Heart left ventricle (tissue), 16 donors: ENCODE measurements at regions not wholly inside any gene's neighbourhood (a gene's known extent, or its start where the extent isn't known, plus 50 kb on each side); places are given as distances from the start of the nearest gene placed in this dataset.

Experiments
- ATAC-seq, 4 donors: fragments of 200-7000 bp; cut with Tn5 transposase; one replicate each; pipeline ENCODE4 v1.9.1; 2020 to 2022; ENCODE audit warnings: moderate library complexity in 4 of 4, mild to moderate bottlenecking in 3 of 4, moderate number of reproducible peaks in 1 of 4
- DNase-seq, 5 donors: peaks; one replicate each; pipeline ENCODE4 v3.0.0-alpha.2; 2020
- H3K27ac ChIP-seq, 12 donors: fragments of 200-600 bp; sonication (generic) in 4 of 12; one replicate each; pipeline versions ENCODE4 v1.5.0 to v1.8.0; 2016 to 2022; ENCODE audit warnings: mild to moderate bottlenecking in 2 of 12
- H3K27me3 ChIP-seq, 9 donors: fragments of 200-600 bp; sonication (generic) in 2 of 9; one replicate each; pipeline versions ENCODE4 v1.5.1 to v1.8.0; 2016 to 2022; ENCODE audit warnings: mild to moderate bottlenecking in 3 of 9
- H3K36me3 ChIP-seq, 9 donors: fragments of 200-600 bp; sonication (generic) in 2 of 9; one replicate each; pipeline versions ENCODE4 v1.5.0 to v1.8.0; 2018 to 2022; ENCODE audit warnings: mild to moderate bottlenecking in 2 of 9
- H3K4me1 ChIP-seq, 12 donors: fragments of 200-600 bp; sonication (generic) in 4 of 12; one replicate each; pipeline versions ENCODE4 v1.5.0 to v1.8.0; 2016 to 2022; ENCODE audit warnings: mild to moderate bottlenecking in 3 of 12
- H3K4me3 ChIP-seq, 12 donors: fragments of 200-600 bp; sonication (generic) in 4 of 12; one replicate each; pipeline versions ENCODE4 v1.5.0 to v1.8.0; 2017 to 2022; ENCODE audit warnings: mild to moderate bottlenecking in 9 of 12, moderate library complexity in 4 of 12
- H3K9me3 ChIP-seq, 12 donors: fragments of 200-600 bp; sonication (generic) in 4 of 12; one replicate each; pipeline versions ENCODE4 v1.5.0 to v1.8.0; 2016 to 2022; ENCODE audit warnings: mild to moderate bottlenecking in 1 of 12
- POLR2A ChIP-seq, 2 donors: fragments of 450-650 bp; IDR thresholded peaks; one replicate each; pipeline ENCODE4 v1.6.1; 2017; ENCODE audit warnings: antibody characterized with exemption in 2 of 2, mild to moderate bottlenecking in 2 of 2, moderate library complexity in 2 of 2
- WGBS, 4 donors: extraction: QIAGEN DNeasy Blood & Tissue Kit in 2 of 4; methylation state at CpG; one replicate each; pipeline versions ENCODE4 v1.1.5 to v1.1.7; 2013 to 2018; 5-methylcytosine and 5-hydroxymethylcytosine counted together
- intact Hi-C, 10 donors: fragments of 100-400 bp; cut with DNase I; formaldehyde crosslinking; loops; one replicate each; pipeline versions ENCODE4 v1.11.1 to v1.14.2; 2022
- TF ChIP-seq, protein P1 (sequence below), 12 donors: fragments of 200-600 bp; sonication (generic) in 4 of 12; IDR thresholded peaks; one replicate each; pipeline versions ENCODE4 v1.5.0 to v1.8.0; 2018 to 2022; ENCODE audit warnings: antibody characterized with exemption in 12 of 12, mild to moderate bottlenecking in 5 of 12
- donor health status: ischemic (EF 13 %, LVEDD 7.1; RV severe dilation, severe dysfunction).
- donor health status: healthy with polysubstance abuse.
- donor health status: DM: no; HTN: yes; CAD: no.
- donor health status: DM: no; HTN: no; CAD: no.
- donor health status: ischemic (EF 25% LVEDD 6.9; RV normal size, moderate dysfunction).
- donor health status: ischemic (EF 25% LVEDD 5.7; RV mildly dilated, moderate dysfunction).
- donor health status: healthy.
- donor health status: DM: yes; HTN: yes; CAD: no.
- donor health status: ischemic (EF 35%, LVEDD 5.7; RV mildly dilated, moderate dysfunction).
- donor health status: nonischemic (EF 11% LVEDD 7.7; RV severe dilation, severe dysfunction).
- donor health status: DM: yes; HTN: yes; CAD: no.
- donor health status: PGD.
- donor health status: ischemic (EF 29% LVEDD 5.4; RV normal size, mild dysfunction).
- donor health status: nonischemic (EF 23%, LVEDD 6.1; RV moderate dilation, normal function).

DNA sequence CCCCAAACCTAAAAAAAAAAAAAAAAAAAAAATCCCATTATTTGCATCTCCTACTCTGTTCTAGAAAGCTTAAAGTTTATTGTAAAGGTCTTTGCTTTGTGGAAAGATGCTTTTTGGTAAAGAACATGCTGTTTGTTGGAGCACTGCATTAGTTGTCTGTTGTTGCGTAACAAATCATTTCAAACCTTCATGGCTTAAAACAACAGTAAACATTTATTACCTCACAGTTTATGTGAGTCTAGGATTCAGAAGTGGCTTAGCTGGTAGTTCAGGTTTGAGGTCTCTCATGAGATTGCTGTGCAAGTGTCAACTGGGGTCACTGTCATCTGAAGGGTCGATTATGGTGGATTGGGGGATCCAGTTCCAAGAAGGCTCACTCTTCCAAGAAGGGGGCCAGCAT is 155.2 kb upstream of the ZFP64 start:
- peaks cover 0 to 3% (median 0%) of the 10 kb centered on the region in 12 donors for H3K4me1 ChIP-seq
- no peak overlapping the region for H3K4me3 ChIP-seq
- no peaks in the 10 kb centered on the region for H3K27me3 ChIP-seq
- no peaks in the 10 kb centered on the region for H3K9me3 ChIP-seq
- intact Hi-C loops = no loop called here
- DNase-seq (no peak), ATAC-seq (no peak)
- no peak overlapping the region for H3K27ac ChIP-seq
- WGBS, 4 donors = 89 to 92% (median 90%) methylated on average over 2 of the region's 2 CpGs
- no peaks in the 10 kb centered on the region for H3K36me3 ChIP-seq
- TF ChIP-seq, protein P1, sequence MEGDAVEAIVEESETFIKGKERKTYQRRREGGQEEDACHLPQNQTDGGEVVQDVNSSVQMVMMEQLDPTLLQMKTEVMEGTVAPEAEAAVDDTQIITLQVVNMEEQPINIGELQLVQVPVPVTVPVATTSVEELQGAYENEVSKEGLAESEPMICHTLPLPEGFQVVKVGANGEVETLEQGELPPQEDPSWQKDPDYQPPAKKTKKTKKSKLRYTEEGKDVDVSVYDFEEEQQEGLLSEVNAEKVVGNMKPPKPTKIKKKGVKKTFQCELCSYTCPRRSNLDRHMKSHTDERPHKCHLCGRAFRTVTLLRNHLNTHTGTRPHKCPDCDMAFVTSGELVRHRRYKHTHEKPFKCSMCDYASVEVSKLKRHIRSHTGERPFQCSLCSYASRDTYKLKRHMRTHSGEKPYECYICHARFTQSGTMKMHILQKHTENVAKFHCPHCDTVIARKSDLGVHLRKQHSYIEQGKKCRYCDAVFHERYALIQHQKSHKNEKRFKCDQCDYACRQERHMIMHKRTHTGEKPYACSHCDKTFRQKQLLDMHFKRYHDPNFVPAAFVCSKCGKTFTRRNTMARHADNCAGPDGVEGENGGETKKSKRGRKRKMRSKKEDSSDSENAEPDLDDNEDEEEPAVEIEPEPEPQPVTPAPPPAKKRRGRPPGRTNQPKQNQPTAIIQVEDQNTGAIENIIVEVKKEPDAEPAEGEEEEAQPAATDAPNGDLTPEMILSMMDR (IDR thresholded peaks at IDR 0.05) = no peak
- no peak for TF ChIP-seq POLR2A (IDR thresholded peaks at IDR 0.05)

DNA sequence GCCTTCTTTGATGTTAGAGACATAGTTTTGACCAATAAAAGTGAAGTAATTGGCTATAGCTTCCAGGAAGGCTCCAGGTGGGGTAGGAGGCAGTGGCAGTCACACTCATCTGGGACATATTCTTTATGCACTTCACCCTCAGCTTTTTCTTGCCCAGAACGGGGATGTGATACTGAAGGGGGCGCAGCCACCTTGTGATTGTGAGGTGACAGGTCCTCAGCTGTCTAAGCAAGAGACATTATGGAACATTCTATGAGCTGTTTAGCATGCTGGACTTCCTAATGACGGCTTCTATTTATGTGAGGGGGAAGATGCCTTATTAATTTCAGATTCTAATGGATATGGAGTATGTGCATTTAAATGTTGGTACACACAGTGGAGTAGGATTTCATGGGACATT is 151.3 kb upstream of the ZFP64 start:
- intact Hi-C loops = no loop called here
- DNase-seq (no peak), ATAC-seq (no peak)
- Histone ChIP-seq H3K9me3 (no peaks in the 10 kb centered on the region), H3K36me3 (no peaks in the 10 kb centered on the region), H3K4me3 (no peak overlapping the region), H3K27me3 (no peaks in the 10 kb centered on the region), H3K27ac (no peak overlapping the region), H3K4me1 (no peaks in the 10 kb centered on the region)
- TF ChIP-seq, protein P1 (IDR thresholded peaks at IDR 0.05) = no peak
- TF ChIP-seq POLR2A (IDR thresholded peaks at IDR 0.05) = no peak
- 83 to 88% (median 85%) methylated on average over 3 of the region's 3 CpGs for WGBS, 4 donors

DNA sequence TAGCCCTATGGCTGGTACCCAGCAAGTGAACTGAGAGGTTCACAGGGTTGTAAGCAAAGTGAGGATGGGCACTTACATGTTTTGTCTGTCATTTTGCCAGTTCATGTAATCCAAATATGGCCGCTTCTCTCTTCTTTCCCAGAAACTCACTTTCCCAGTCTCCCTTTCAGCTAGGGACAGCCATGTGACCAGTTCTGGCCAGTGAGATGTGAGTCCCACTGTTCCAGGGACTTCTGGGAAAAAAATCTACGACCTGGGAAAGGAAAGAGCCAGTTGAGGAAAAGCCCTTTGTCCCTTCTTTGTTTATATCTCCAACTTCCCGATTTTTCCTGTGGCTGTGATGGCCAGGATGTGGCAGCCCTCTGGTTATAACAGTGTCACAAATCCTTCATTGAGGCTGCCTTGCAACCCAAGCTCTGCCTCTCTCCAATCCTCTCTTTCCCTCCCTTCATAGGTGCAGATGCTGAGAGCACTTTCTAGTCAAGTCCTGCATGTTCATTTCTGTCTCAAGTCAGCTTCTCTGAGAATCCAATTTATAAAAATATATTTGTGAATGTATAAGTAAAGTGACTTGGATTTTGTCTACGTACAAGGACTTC is 148.6 kb upstream of the ZFP64 start:
- Histone ChIP-seq H3K4me3 (no peak overlapping the region), H3K4me1 (no peaks in the 10 kb centered on the region), H3K9me3 (no peaks in the 10 kb centered on the region), H3K36me3 (no peaks in the 10 kb centered on the region), H3K27ac (no peak overlapping the region), H3K27me3 (peaks cover 0 to 3% (median 0%) of the 10 kb centered on the region in 9 donors)
- intact Hi-C loops = no loop called here
- ATAC-seq (no peak), DNase-seq (no peak)
- WGBS, 4 donors = 65 to 71% (median 66%) methylated on average over 4 of the region's 4 CpGs
- no peak for TF ChIP-seq POLR2A (IDR thresholded peaks at IDR 0.05)
- TF ChIP-seq, protein P1 (IDR thresholded peaks at IDR 0.05) = no peak

DNA sequence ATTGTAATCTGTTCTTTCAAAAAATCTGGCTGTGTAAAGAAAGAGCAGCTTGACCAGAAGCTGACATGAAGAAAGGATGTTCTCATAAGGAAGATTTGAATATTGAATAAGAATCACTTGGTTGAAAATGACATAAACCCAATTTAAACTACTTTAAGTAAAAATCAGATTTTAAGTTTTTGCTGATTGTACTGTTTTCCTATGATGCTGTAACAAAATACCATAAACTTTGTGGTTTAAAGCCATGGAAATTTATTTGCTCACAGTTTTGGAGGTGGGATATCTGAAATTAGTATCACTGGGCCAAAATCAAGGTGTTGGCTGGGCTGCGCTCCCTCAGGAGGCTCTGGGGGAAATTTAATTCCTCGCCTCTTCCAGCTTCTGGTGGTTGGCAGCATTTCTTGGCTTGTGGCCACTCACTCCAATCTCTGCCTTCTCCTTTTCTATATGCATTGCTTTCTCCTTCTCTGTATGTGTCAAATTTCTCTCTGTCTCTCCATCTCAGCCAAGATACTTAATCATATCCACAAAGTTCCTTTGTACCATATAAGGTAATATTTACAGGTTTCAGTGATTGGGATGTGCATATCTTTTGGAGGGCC is 141.2 kb upstream of the ZFP64 start:
- no peak for DNase-seq
- Histone ChIP-seq H3K36me3 (no peaks in the 10 kb centered on the region), H3K27ac (no peak overlapping the region), H3K27me3 (peaks cover 0 to 10% (median 0%) of the 10 kb centered on the region in 9 donors), H3K9me3 (no peaks in the 10 kb centered on the region), H3K4me3 (no peak overlapping the region), H3K4me1 (no peaks in the 10 kb centered on the region)
- 82 to 86% (median 82%) methylated on average over 2 of the region's 2 CpGs for WGBS, 4 donors
- TF ChIP-seq, protein P1 (IDR thresholded peaks at IDR 0.05) = no peak
- no peak for TF ChIP-seq POLR2A (IDR thresholded peaks at IDR 0.05)
- intact Hi-C loops = loop anchor here in 1 of 10 donors (10.0 kb wide), 1 partner anchor 62 kb away; no protein-coding TSS in a partner anchor
- ATAC-seq = no peak
